IPS DF 6.9 (cell line): ENCODE measurements at regions not wholly inside any gene's neighbourhood (a gene's known extent, or its start where the extent isn't known, plus 50 kb on each side); places are given as distances from the start of the nearest gene placed in this dataset.

Experiments
- DNase-seq: peaks from one replicate; pipeline ENCODE4 v3.0.0-alpha.2; 2013; ENCODE audit warnings: low read depth, low spot score
- H3K27ac ChIP-seq: one replicate; pipeline ENCODE4 v1.5.1; 2013; ENCODE audit warnings: low read length, control low read depth
- H3K27me3 ChIP-seq: 2 replicates; pipeline ENCODE4 v1.6.1; 2013; ENCODE audit warnings: mild to moderate bottlenecking, low read length; ENCODE audit not compliant: control insufficient read depth, insufficient read depth
- H3K36me3 ChIP-seq: 2 replicates; pipeline ENCODE4 v1.6.1; 2013; ENCODE audit warnings: low read length; ENCODE audit not compliant: control insufficient read depth, insufficient read depth
- H3K4me1 ChIP-seq: 2 replicates; pipeline ENCODE4 v1.6.1; 2013; ENCODE audit warnings: low read length; ENCODE audit not compliant: control insufficient read depth, insufficient read depth
- H3K4me3 ChIP-seq: 2 replicates; pipeline ENCODE4 v1.5.1; 2013; ENCODE audit warnings: mild to moderate bottlenecking, low read length
- H3K9me3 ChIP-seq: 2 replicates; pipeline ENCODE4 v1.6.1; 2013; ENCODE audit warnings: low read length, inconsistent platforms; ENCODE audit not compliant: control insufficient read depth, insufficient read depth
- WGBS: extraction: QIAGEN DNeasy Blood & Tissue Kit; methylation state at CpG from one replicate; pipeline ENCODE4 v1.1.7; 2013; ENCODE audit warnings: mixed read lengths, missing lambda C conversion rate; ENCODE audit not compliant: insufficient read length, insufficient coverage; 5-methylcytosine and 5-hydroxymethylcytosine counted together

- Histone ChIP-seq H3K4me3 (no peak overlapping the region), H3K4me1 (no peaks in the 10 kb centered on the region), H3K27me3 (no peaks in the 10 kb centered on the region), H3K9me3 (no peaks in the 10 kb centered on the region), H3K36me3 (no peaks in the 10 kb centered on the region), H3K27ac (no peak overlapping the region)
- DNase-seq, result no peak
- WGBS, result no CpG with 5 or more reads among the region's 1 CpG
These were observed 1707.2 kb upstream of the ACO1 start for GRCh38 chr9:30677221-30677620.

GRCh38 chr9:30688801-30689200 lies 1695.6 kb upstream of the ACO1 start:
- no CpG with 5 or more reads among the region's 14 CpGs for WGBS
- Histone ChIP-seq H3K4me1 (no peaks in the 10 kb centered on the region), H3K27me3 (no peaks in the 10 kb centered on the region), H3K27ac (no peak overlapping the region), H3K9me3 (no peaks in the 10 kb centered on the region), H3K4me3 (no peak overlapping the region), H3K36me3 (no peaks in the 10 kb centered on the region)
- no peak for DNase-seq

GRCh38 chr9:30697958-30698357 lies 1686.5 kb upstream of the ACO1 start:
- Histone ChIP-seq H3K9me3 (no peaks in the 10 kb centered on the region), H3K27ac (no peak overlapping the region), H3K4me1 (no peaks in the 10 kb centered on the region), H3K4me3 (no peak overlapping the region), H3K27me3 (no peaks in the 10 kb centered on the region), H3K36me3 (no peaks in the 10 kb centered on the region)
- DNase-seq, result no peak
- no CpG with 5 or more reads among the region's 2 CpGs for WGBS

GRCh38 chr9:30711591-30711990 lies 1672.9 kb upstream of the ACO1 start:
- DNase-seq, result no peak
- Histone ChIP-seq H3K4me3 (no peak overlapping the region), H3K27me3 (no peaks in the 10 kb centered on the region), H3K4me1 (no peaks in the 10 kb centered on the region), H3K36me3 (no peaks in the 10 kb centered on the region), H3K9me3 (no peaks in the 10 kb centered on the region; the same call in 1 of the 2 replicates), H3K27ac (no peak overlapping the region)
- no CpG with 5 or more reads among the region's 1 CpG for WGBS

- Histone ChIP-seq H3K27ac (no peak overlapping the region), H3K36me3 (no peaks in the 10 kb centered on the region), H3K4me1 (no peaks in the 10 kb centered on the region), H3K4me3 (no peak overlapping the region), H3K27me3 (no peaks in the 10 kb centered on the region), H3K9me3 (no peaks in the 10 kb centered on the region; the same call in 1 of the 2 replicates)
- DNase-seq, result no peak
These were observed 1671.2 kb upstream of the ACO1 start for GRCh38 chr9:30713243-30713642.

- Histone ChIP-seq H3K27me3 (no peaks in the 10 kb centered on the region), H3K4me1 (no peaks in the 10 kb centered on the region), H3K4me3 (no peak overlapping the region), H3K27ac (no peak overlapping the region), H3K9me3 (no peaks in the 10 kb centered on the region), H3K36me3 (no peaks in the 10 kb centered on the region)
- no CpG with 5 or more reads among the region's 1 CpG for WGBS
- DNase-seq, result no peak
These were observed 1670.1 kb upstream of the ACO1 start for GRCh38 chr9:30714389-30714788.

- Histone ChIP-seq H3K27me3 (no peaks in the 10 kb centered on the region), H3K27ac (no peak overlapping the region), H3K36me3 (no peaks in the 10 kb centered on the region), H3K4me1 (0 out of 2 replicates have a peak, but pooled peaks cover 1% of the 10 kb centered on the region), H3K4me3 (no peak overlapping the region), H3K9me3 (no peaks in the 10 kb centered on the region)
- no peak for DNase-seq
- WGBS, result no CpG with 5 or more reads among the region's 1 CpG
These were observed 1666.0 kb upstream of the ACO1 start for GRCh38 chr9:30718483-30718882.

- Histone ChIP-seq H3K4me3 (no peak overlapping the region), H3K36me3 (no peaks in the 10 kb centered on the region), H3K27ac (no peak overlapping the region), H3K27me3 (no peaks in the 10 kb centered on the region), H3K9me3 (no peaks in the 10 kb centered on the region), H3K4me1 (0 out of 2 replicates have a peak, but pooled peaks cover 1% of the 10 kb centered on the region)
- DNase-seq, result no peak
- no CpG with 5 or more reads among the region's 5 CpGs for WGBS
These were observed 1662.4 kb upstream of the ACO1 start for GRCh38 chr9:30722065-30722464.

- Histone ChIP-seq H3K4me3 (no peak overlapping the region), H3K27ac (no peak overlapping the region), H3K9me3 (no peaks in the 10 kb centered on the region), H3K4me1 (0 out of 2 replicates have a peak, but pooled peaks cover 1% of the 10 kb centered on the region), H3K27me3 (no peaks in the 10 kb centered on the region), H3K36me3 (no peaks in the 10 kb centered on the region)
- no CpG with 5 or more reads among the region's 4 CpGs for WGBS
- DNase-seq, result no peak
These were observed 1660.8 kb upstream of the ACO1 start for GRCh38 chr9:30723656-30724055.

- DNase-seq, result no peak
- Histone ChIP-seq H3K27ac (no peak overlapping the region), H3K36me3 (no peaks in the 10 kb centered on the region), H3K4me1 (no peaks in the 10 kb centered on the region), H3K4me3 (no peak overlapping the region), H3K9me3 (no peaks in the 10 kb centered on the region), H3K27me3 (no peaks in the 10 kb centered on the region)
- WGBS, result no CpG with 5 or more reads among the region's 5 CpGs
These were observed 1652.4 kb upstream of the ACO1 start for GRCh38 chr9:30732060-30732459.

- Histone ChIP-seq H3K4me1 (no peaks in the 10 kb centered on the region), H3K36me3 (no peaks in the 10 kb centered on the region), H3K27me3 (no peaks in the 10 kb centered on the region), H3K4me3 (no peak overlapping the region), H3K27ac (no peak overlapping the region), H3K9me3 (no peaks in the 10 kb centered on the region)
- WGBS, result no CpG with 5 or more reads among the region's 2 CpGs
- DNase-seq, result no peak
These were observed 1639.6 kb upstream of the ACO1 start for GRCh38 chr9:30744871-30745270.
